ENCODE measurements at regions not wholly inside any gene's neighbourhood (a gene's known extent, or its start where the extent isn't known, plus 50 kb on each side); places are given as distances from the start of the nearest gene placed in this dataset.
"Not testable (repeated sequence)": the region's sequence is repeated elsewhere in the genome, so short reads cannot be mapped to it uniquely, and the experiment has no call there.

- DNase-seq: no peak
These were observed 915.3 kb downstream of the UQCRFS1 start for GRCh38 chr19:28297586-28298157.

DNA sequence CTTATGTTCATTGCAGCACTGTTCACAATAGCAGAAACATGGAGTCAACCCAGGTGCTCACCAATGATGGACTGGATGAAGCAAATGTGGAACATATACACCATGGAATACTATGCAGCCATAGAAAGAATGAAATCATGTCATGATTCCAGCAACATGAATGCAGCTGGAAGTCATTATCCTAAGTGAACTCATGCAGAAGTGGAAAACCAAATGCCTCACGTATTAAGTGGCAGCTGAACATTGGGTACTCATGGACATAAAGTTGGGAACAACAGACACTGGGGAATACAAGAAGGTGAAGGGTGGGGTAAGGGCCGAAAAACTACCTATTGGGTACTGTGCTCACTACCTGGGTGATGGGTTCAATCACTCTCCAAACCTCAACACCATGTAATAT lies 915.9 kb downstream of the UQCRFS1 start:
- no peak for DNase-seq

- DNase-seq: no peak
These were observed 916.4 kb downstream of the UQCRFS1 start for GRCh38 chr19:28296506-28296905.

DNA sequence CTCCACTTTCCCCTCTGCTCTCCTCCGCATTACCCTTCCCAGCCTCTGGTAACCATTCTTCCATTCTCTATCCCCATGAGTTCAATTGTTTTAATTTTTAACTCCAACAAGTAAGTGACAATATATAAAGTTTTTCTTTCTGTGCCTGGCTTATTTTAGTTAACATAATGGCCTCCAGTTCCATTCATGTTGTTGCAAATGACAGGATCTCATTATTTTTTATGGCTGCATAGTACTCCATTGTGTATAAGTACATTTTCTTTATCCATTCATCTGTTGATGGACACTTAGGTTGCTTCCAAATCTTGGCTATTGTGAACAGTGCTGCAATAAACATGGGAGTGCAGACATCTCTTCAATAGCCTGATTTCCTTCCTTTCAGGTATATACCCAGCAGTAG lies 918.0 kb downstream of the UQCRFS1 start:
- not testable (repeated sequence) for DNase-seq

GRCh38 chr19:28294395-28294794 lies 918.6 kb downstream of the UQCRFS1 start:
- DNase-seq: no peak

DNA sequence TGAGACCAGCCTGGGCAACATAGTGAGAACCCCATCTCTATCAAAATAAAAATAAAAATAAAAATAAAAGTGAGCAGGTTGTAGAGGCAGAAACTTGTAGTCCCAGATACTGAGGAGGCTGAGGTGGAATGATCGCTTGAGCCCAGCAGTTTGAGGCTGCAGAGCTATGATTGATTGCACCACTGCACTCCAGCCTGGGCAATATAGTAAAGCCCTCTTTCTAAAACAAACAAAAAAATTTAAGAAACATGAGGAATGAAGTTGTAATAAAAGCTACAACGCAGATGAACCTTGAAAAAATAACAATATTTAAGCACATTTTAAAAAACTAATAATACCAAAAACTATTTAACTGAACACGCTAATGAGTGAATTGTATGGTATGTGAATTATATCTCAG lies 919.3 kb downstream of the UQCRFS1 start:
- DNase-seq: no peak

- DNase-seq: no peak
These were observed 920.0 kb downstream of the UQCRFS1 start for GRCh38 chr19:28292822-28293500.

- no peak for DNase-seq
These were observed 921.1 kb downstream of the UQCRFS1 start for GRCh38 chr19:28291874-28292273.

DNA sequence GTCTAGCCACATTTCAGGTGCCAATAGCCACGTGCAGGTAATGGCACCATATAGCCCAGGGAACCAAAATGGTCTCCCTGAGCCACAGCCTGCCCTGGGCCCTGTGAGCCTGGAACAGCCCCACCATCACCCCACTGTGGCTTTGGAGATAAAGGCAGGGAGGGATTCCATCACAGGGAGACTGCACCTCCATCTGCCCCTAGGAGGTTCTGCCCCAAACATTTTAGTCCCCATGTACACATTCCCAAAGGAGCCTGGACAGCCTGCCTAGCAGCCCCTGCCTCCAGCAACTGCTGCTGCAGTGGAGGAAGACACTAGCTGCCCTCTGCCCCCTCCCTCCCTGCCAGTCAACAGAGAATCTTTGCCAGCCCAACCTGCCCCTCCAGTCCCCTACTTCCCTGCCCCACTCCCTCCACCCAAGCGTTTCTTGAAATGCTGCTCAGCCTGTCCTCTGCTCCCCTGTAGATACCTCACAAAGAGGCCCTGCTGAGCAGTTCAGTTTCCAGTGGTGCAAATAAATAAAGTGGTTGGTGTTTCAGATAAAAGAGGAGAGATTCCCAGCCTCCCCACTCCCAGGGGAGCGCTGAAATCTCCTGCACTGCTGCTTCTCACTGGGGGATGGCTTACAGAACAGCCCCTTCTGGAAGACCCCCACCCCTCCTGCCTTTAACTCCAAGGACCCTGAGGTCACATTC lies 921.8 kb downstream of the UQCRFS1 start:
- no peak for DNase-seq

- no peak for DNase-seq
These were observed 923.5 kb downstream of the UQCRFS1 start for GRCh38 chr19:28289295-28290063.

DNA sequence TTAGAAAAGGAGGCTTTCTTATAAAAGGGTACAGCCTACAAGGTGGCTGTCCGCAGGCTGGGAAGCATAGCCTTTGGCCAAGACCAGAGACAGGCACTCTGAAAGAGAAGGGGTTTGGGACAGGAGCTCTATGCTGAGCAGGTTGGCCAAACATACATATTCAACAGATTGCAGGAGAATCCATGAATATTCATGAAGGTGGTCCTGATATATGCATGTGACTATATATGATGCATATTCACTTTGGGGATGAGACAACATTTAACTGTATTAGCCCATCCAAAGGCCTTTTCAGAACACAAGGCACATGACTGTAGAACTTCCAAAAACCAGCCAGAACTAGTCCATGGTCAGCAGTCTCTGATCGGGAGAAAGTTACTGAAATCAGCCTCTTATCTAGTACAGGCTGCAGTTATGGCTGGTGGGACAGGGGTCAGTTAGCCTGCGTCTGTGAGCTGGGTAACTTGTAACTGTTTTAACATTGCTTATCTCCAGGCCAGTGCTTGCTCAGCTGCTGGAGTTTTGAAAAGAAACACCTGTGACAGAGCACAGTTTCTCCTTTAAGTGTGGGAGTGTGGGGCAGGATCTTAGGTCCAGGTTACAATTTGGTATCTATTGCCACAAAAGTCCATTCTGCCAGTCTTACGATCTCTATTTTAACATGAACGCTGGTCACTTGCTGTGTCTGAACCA lies 924.2 kb downstream of the UQCRFS1 start:
- DNase-seq: no peak

- no peak for DNase-seq
These were observed 927.0 kb downstream of the UQCRFS1 start for GRCh38 chr19:28285917-28286316.

- no peak for DNase-seq
These were observed 927.9 kb downstream of the UQCRFS1 start for GRCh38 chr19:28285078-28285477.

DNA sequence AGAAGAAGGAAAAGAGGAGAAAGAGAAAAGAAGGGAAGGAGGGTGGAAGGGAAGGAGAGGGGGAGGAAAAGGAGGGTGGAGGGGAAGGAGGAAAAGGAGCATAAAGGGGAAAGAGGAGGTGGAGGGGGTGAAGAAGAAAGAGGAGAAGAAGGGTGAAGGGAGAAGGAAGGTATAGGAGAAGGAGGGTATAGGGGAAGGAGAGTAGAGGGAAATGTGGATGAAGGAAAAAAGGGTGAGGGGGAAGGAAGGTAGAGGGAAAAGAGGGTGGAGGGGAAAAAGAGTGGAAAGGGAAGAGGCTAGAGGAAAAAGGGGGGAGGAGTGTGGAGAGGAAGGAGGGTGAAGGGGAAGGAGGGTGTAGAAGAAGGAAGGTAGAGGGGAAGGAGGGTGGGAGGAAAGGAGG lies 928.6 kb downstream of the UQCRFS1 start:
- DNase-seq: no peak

- no peak for DNase-seq
These were observed 929.4 kb downstream of the UQCRFS1 start for GRCh38 chr19:28283592-28283991.

DNA sequence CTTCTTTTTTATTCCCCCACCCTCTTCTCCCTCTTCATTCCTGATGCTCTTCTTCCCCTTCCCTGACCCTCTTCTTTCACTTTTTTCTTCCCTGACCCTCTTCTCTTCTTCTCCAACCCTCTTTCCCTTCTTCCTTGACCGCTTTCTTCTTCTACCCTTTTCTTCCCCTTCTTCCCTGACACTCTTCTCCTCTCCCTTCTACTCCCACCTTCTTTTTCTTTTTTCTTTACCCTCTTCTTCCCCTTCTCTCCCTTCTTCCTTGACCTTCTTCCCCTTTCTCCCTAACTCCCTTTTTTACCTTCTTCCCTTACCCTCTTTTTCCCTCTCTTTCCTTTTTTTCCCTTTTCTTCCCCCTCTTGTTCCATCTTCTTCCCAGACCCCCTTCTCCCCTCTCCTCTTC lies 931.3 kb downstream of the UQCRFS1 start:
- DNase-seq: no peak

DNA sequence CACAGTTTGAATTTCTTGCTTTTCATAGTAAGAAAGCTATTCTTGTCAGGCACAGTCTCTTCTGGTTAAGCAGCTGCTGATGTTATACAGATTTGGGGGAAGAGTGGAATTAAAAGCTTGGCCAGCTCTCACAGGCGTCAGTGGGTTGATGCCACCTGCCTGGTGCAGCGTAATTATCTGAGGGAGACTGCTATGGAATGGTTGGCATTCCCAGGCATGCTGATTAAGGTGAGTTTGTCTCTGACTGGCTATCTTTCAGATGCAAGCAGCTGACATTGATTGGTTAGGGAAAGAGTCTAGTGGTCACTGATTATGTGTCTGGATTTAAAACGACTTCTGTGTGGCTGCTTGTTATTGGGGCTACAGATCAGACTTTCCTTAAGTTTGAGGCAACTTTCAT lies 948.4 kb downstream of the UQCRFS1 start:
- no peak for DNase-seq

GRCh38 chr19:28258829-28259228 lies 954.1 kb downstream of the UQCRFS1 start:
- no peak for DNase-seq

GRCh38 chr19:28257396-28257795 lies 955.6 kb downstream of the UQCRFS1 start:
- no peak for DNase-seq

GRCh38 chr19:28247243-28247642 lies 965.7 kb downstream of the UQCRFS1 start:
- no peak for DNase-seq

- no peak for DNase-seq
These were observed 967.0 kb downstream of the UQCRFS1 start for GRCh38 chr19:28245937-28246336.

GRCh38 chr19:28244966-28245365 lies 968.0 kb downstream of the UQCRFS1 start:
- no peak for DNase-seq

DNA sequence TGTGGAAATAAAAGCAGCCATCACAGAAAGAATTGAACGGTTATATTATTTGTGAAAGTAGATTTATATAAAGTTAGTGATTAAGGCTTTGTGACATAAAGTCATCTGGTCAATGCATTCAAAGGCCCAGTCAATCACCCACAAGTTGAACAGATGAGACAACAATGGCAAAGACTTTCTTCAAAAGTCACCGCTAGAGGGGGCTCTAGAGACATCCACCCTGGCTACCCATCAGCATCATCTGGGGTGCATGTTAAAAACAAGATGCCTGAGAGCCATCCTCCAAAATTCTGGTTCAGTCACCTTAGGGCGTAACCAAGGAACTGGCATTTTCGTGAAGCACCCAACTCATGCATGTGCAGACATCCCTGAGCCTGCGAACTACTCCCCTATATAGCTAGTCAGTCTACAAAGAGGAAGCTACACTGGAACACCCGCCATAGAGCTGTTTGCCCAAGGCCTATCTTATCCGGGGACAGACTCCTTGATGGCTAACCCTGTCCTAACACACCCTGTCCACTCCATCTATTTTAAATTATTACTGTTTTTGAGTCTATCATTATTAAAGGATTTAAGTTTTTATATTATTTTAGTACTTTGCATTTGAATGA lies 970.5 kb downstream of the UQCRFS1 start:
- DNase-seq: no peak
